ENCODE measurements at regions not wholly inside any gene's neighbourhood (a gene's known extent, or its start where the extent isn't known, plus 50 kb on each side); places are given as distances from the start of the nearest gene placed in this dataset.

DNA sequence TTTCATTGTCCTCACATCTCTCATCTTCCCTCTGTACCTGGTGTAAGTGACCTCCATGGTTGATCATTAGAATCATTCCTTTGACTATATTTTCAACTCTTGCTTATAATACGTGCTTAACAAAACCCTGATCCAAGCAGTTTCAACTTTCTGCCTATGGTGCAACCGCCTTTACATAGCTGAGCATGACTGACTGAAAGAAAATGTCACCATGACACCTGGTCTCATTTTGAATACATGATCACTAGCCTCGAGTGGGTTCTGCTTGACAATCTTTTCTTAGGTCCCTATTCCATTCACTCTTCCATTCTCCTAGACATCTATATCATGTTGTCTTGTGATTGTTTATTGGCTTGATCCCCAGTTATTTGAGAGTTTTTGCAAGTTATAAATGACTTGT is 78.9 kb upstream of the STAM2 start:
- no peak overlapping the region for H3K9ac ChIP-seq
- no peaks in the 10 kb centered on the region for H3K9me3 Mint-ChIP-seq
- TF ChIP-seq EZH2 (IDR thresholded peaks at IDR 0.05) (no peak), EZH2phosphoT487 (IDR thresholded peaks at IDR 0.05) (no peak)
- TF ChIP-seq, protein P1, sequence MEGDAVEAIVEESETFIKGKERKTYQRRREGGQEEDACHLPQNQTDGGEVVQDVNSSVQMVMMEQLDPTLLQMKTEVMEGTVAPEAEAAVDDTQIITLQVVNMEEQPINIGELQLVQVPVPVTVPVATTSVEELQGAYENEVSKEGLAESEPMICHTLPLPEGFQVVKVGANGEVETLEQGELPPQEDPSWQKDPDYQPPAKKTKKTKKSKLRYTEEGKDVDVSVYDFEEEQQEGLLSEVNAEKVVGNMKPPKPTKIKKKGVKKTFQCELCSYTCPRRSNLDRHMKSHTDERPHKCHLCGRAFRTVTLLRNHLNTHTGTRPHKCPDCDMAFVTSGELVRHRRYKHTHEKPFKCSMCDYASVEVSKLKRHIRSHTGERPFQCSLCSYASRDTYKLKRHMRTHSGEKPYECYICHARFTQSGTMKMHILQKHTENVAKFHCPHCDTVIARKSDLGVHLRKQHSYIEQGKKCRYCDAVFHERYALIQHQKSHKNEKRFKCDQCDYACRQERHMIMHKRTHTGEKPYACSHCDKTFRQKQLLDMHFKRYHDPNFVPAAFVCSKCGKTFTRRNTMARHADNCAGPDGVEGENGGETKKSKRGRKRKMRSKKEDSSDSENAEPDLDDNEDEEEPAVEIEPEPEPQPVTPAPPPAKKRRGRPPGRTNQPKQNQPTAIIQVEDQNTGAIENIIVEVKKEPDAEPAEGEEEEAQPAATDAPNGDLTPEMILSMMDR (IDR thresholded peaks at IDR 0.05): no peak

GRCh38 chr2:152254976-152255375 is 79.4 kb upstream of the STAM2 start:
- Histone ChIP-seq H3K36me3 (no peaks in the 10 kb centered on the region), H3K79me2 (ENCODE audit: low read depth) (no peaks in the 10 kb centered on the region), H4K20me1 (ENCODE audit: low read depth) (no peaks in the 10 kb centered on the region), H3K9me3 (ENCODE audit: low read depth) (no peaks in the 10 kb centered on the region), H3K9ac (no peak overlapping the region), H2AFZ (replicated peaks) (no peak overlapping the region), H3K27me3 (no peaks in the 10 kb centered on the region), H3K4me3 (no peak overlapping the region), H3K4me2 (no peak overlapping the region), H3K4me1 (peaks cover 14% of the 10 kb centered on the region), H3F3A (ENCODE audit: low read depth) (no peaks in the 10 kb centered on the region), H3K27ac (no peak overlapping the region)
- DNase-seq (ENCODE audit: low spot score): no peak
- Mint-ChIP-seq H3K4me3 (no peak overlapping the region), H3K4me1 (peaks cover 14% of the 10 kb centered on the region), H3K36me3 (no peaks in the 10 kb centered on the region), H3K27ac (no peak overlapping the region), H3K9me3 (no peaks in the 10 kb centered on the region), H3K27me3 (ENCODE audit: insufficient read depth, low read depth) (peaks cover 2% of the 10 kb centered on the region)
- TF ChIP-seq, protein P1 (IDR thresholded peaks at IDR 0.05): no peak
- TF ChIP-seq EZH2phosphoT487 (IDR thresholded peaks at IDR 0.05): no peak
- TF ChIP-seq EZH2 (IDR thresholded peaks at IDR 0.05): no peak

More for the DNA sequence above, 78.9 kb upstream of the STAM2 start:
- Histone ChIP-seq H3K4me1 (peaks cover 14% of the 10 kb centered on the region), H3K4me2 (no peak overlapping the region), H4K20me1 (ENCODE audit: low read depth) (no peaks in the 10 kb centered on the region), H3K36me3 (no peaks in the 10 kb centered on the region), H2AFZ (replicated peaks) (no peak overlapping the region), H3F3A (ENCODE audit: low read depth) (no peaks in the 10 kb centered on the region), H3K27ac (no peak overlapping the region), H3K4me3 (no peak overlapping the region), H3K9me3 (ENCODE audit: low read depth) (no peaks in the 10 kb centered on the region), H3K79me2 (ENCODE audit: low read depth) (no peaks in the 10 kb centered on the region), H3K27me3 (no peaks in the 10 kb centered on the region)
- Mint-ChIP-seq H3K36me3 (no peaks in the 10 kb centered on the region), H3K27ac (no peak overlapping the region), H3K4me3 (no peak overlapping the region), H3K27me3 (ENCODE audit: insufficient read depth, low read depth) (peaks cover 2% of the 10 kb centered on the region), H3K4me1 (peaks cover 14% of the 10 kb centered on the region)
- no peak for DNase-seq (ENCODE audit: low spot score)

GRCh38 chr2:152255918-152256317 is 79.1 kb upstream of the FMNL2 start:
- no peak overlapping the region for H3K4me3 ChIP-seq
- H3K79me2 ChIP-seq (ENCODE audit: low read depth): no peaks in the 10 kb centered on the region
- peak overlapping the region; percentile 14 for H2AFZ ChIP-seq (replicated peaks)
- peaks cover 2% of the 10 kb centered on the region for H3K27me3 Mint-ChIP-seq (ENCODE audit: insufficient read depth, low read depth)
- peaks cover 14% of the 10 kb centered on the region for H3K4me1 ChIP-seq
- no peaks in the 10 kb centered on the region for H3K36me3 ChIP-seq
- H3K4me3 Mint-ChIP-seq: no peak overlapping the region
- no peaks in the 10 kb centered on the region for H3K27me3 ChIP-seq
- H3K36me3 Mint-ChIP-seq: no peaks in the 10 kb centered on the region
- TF ChIP-seq, protein P1 (IDR thresholded peaks at IDR 0.05): no peak
- TF ChIP-seq EZH2 (IDR thresholded peaks at IDR 0.05) (no peak), EZH2phosphoT487 (IDR thresholded peaks at IDR 0.05) (no peak)
- DNase-seq (ENCODE audit: low spot score): no peak
- no peaks in the 10 kb centered on the region for H3K9me3 Mint-ChIP-seq
- H3K4me1 Mint-ChIP-seq: peaks cover 14% of the 10 kb centered on the region
- H4K20me1 ChIP-seq (ENCODE audit: low read depth): no peaks in the 10 kb centered on the region
- no peaks in the 10 kb centered on the region for H3K9me3 ChIP-seq (ENCODE audit: low read depth)
- H3K27ac Mint-ChIP-seq: no peak overlapping the region
- no peak overlapping the region for H3K27ac ChIP-seq
- H3F3A ChIP-seq (ENCODE audit: low read depth): no peaks in the 10 kb centered on the region
- no peak overlapping the region for H3K9ac ChIP-seq
- H3K4me2 ChIP-seq: no peak overlapping the region

Data from neural progenitor cell (in vitro differentiated cells).